Panc1 (cell line): ENCODE measurements at regions not wholly inside any gene's neighbourhood (a gene's known extent, or its start where the extent isn't known, plus 50 kb on each side); places are given as distances from the start of the nearest gene placed in this dataset.

Source experiments
- ATAC-seq: fragments of 200-7000 bp; cut with Tn5 transposase; 2 replicates; pipeline ENCODE4 v1.9.1; 2020; ENCODE audit warnings: mild to moderate bottlenecking, moderate library complexity
- BruUV-seq: library from RNA; stranded (reverse); fragments of 400-500 nt; replicated peaks from 2 replicates; lab custom pipeline; 2021; lab: Mats Ljungman, UMichigan
- CTCF ChIA-PET: fragments of 300-600 bp; sonication (Branson Sonifier 250); formaldehyde crosslinking; loops from one replicate; lab custom pipeline; 2022; ENCODE audit warnings: antibody characterized with exemption; lab: Charles Lee
- POLR2A ChIA-PET: fragments of 300-600 bp; sonication (Branson Sonifier 250); formaldehyde crosslinking; loops from one replicate; lab custom pipeline; 2022; ENCODE audit warnings: antibody characterized with exemption; lab: Charles Lee
- DNase-seq: peaks from one replicate; pipeline ENCODE4 v3.0.0-alpha.2; 2010; ENCODE audit warnings: low read depth, low spot score
- H3K27ac ChIP-seq: 2 replicates; pipeline ENCODE4 v1.5.1; 2011; ENCODE audit warnings: mild to moderate bottlenecking, low read length, inconsistent platforms
- H3K27me3 ChIP-seq: fragments of 200-500 bp; sonication (Bioruptor generic); 2 replicates; pipeline ENCODE4 v1.6.0; 2014; ENCODE audit warnings: low read length, inconsistent platforms; ENCODE audit not compliant: control insufficient read depth, insufficient read depth
- H3K36me3 ChIP-seq: fragments of 200-500 bp; sonication (Bioruptor generic); 2 replicates; pipeline ENCODE4 v1.5.1; 2014; ENCODE audit warnings: inconsistent platforms, mild to moderate bottlenecking, low read length, moderate library complexity; ENCODE audit not compliant: control insufficient read depth, insufficient read depth
- H3K4me1 ChIP-seq: 2 replicates; pipeline ENCODE4 v1.5.1; 2011; ENCODE audit warnings: inconsistent platforms, mild to moderate bottlenecking, low read length, moderate library complexity; ENCODE audit not compliant: control insufficient read depth, insufficient read depth
- H3K4me3 ChIP-seq, 2 experiments: 2 replicates each; pipeline ENCODE4 v1.5.1; 2011 to 2012; ENCODE audit warnings: low read depth in 2 of 2, low read length in 2 of 2, mild to moderate bottlenecking in 2 of 2, inconsistent platforms in 1 of 2, moderate library complexity in 1 of 2
- H3K9me3 ChIP-seq: fragments of 200-500 bp; sonication (Bioruptor generic); 2 replicates; pipeline ENCODE4 v1.5.1; 2014; ENCODE audit warnings: low read depth, mild to moderate bottlenecking, inconsistent platforms, low read length, moderate library complexity; ENCODE audit not compliant: control insufficient read depth, insufficient read depth
- POLR2AphosphoS5 ChIP-seq: IDR thresholded peaks from 2 replicates; pipeline ENCODE4 v1.6.1; 2012; ENCODE audit warnings: mild to moderate bottlenecking, low read depth, low read length, moderate library complexity
- SIN3A ChIP-seq: IDR thresholded peaks from 2 replicates; pipeline ENCODE4 v1.6.1; 2012; ENCODE audit warnings: low read depth, mild to moderate bottlenecking, low read length, moderate library complexity, borderline replicate concordance; ENCODE audit not compliant: insufficient read depth
- TCF7L2 ChIP-seq: IDR thresholded peaks from 2 replicates; pipeline ENCODE4 v1.6.1; 2011; ENCODE audit warnings: mild to moderate bottlenecking, low read depth, low read length, inconsistent platforms
- in situ Hi-C: cut with HindIII; loops from 2 replicates; pipeline ENCODE4 v1.10.0; 2016; ENCODE audit warnings: low sequenced_read_pairs, low pct_unique_long_range_greater_than_20kb
- intact Hi-C: fragments of 100-400 bp; cut with micrococcal nuclease; formaldehyde crosslinking; loops from one replicate; pipeline ENCODE4 v1.10.0; 2022; ENCODE audit not compliant: unreplicated experiment
- TF ChIP-seq, protein P1 (sequence below), 2 experiments: IDR thresholded peaks; 2 replicates each; pipeline ENCODE4 v1.6.1; 2011 to 2012; ENCODE audit warnings: low read depth in 2 of 2, control low read depth in 1 of 2, low read length in 1 of 2, mild to moderate bottlenecking in 1 of 2, moderate library complexity in 1 of 2; ENCODE audit not compliant: insufficient read depth in 1 of 2
- TF ChIP-seq, protein P2 (sequence below): fragments of 450-650 bp; IDR thresholded peaks from 2 replicates; pipeline ENCODE4 v1.5.1; 2017; ENCODE audit warnings: mild to moderate bottlenecking

DNA sequence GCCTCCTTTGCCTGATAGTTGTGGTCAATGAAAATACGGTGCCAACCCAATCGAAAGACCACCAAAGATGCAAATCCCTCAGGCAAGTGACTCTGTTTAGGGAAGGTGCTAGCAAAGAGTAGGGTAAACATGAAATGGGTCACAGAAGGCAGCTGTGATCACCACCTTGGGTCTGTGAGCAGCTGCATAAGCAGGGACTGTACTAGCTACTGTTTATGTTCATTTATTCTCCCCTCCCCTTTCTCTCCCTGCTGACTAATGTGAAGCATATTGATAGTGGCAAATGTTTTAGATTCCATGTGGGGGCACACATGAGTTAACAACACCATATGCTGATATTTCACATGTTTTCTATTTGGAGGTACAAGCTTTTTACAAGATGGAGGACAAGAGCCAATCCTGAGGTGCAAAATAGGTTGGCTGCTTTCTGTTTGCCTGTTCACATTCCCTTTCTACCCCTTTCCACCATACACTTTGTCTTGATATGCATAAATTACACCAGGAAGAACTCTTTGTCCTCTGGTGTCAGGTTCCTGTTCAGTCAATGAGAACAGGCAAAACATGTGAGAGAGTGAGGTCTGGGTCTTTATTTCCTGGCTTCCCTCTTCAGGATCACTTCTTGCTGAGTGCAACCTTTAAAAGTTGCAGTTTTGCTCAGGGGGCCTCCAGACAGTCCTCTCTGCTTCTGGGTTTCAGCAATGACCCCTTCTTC, 71.1 kb downstream of the AVPR1A start:
- Histone ChIP-seq H3K4me3 (no peak overlapping the region), H3K27me3 (no peaks in the 10 kb centered on the region; the same call in 1 of the 2 replicates), H3K27ac (no peak overlapping the region), H3K4me1 (no peaks in the 10 kb centered on the region), H3K9me3 (no peaks in the 10 kb centered on the region), H3K36me3 (no peaks in the 10 kb centered on the region)
- ChIA-PET CTCF (no interaction called here), POLR2A (no interaction called here)
- intact Hi-C loops = no loop called here
- no TSS peak for BruUV-seq
- no peak for DNase-seq
- no peak for ATAC-seq
- in situ Hi-C loops = no loop called here
- no peak for TF ChIP-seq SIN3A

DNA sequence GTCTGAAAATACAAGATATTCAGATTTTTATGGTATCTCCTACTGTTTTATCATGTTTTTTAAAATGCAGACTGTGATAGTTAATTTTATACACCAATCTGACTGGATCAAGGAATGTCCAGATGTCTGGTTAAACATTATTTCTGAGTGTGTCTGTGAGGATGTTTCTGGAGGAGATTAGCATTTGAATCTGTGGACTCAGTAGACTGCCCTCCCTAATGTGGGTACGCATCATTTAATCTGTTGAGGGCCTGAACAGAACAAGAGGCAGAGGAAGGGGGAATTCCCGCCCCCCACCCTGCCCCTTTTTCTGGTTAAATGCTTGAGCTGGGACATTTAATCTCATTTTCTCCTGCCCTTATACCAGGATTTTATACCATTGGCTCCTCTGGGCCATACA, 72.1 kb downstream of the AVPR1A start:
- POLR2A ChIA-PET = interaction anchor here (0.6 kb wide), 1 partner anchor 10 kb away, joined by 4 read pairs; no protein-coding TSS in a partner anchor
- Histone ChIP-seq H3K27me3 (no peaks in the 10 kb centered on the region; the same call in 1 of the 2 replicates), H3K4me1 (no peaks in the 10 kb centered on the region), H3K36me3 (no peaks in the 10 kb centered on the region), H3K9me3 (no peaks in the 10 kb centered on the region), H3K27ac (no peak overlapping the region), H3K4me3 (no peak overlapping the region)
- DNase-seq = no peak
- TF ChIP-seq POLR2AphosphoS5 (no peak), TCF7L2 (no peak)
- BruUV-seq = no TSS peak
- ATAC-seq = no peak
- CTCF ChIA-PET = no interaction called here
- intact Hi-C loops = no loop called here
- in situ Hi-C loops = no loop called here

DNA sequence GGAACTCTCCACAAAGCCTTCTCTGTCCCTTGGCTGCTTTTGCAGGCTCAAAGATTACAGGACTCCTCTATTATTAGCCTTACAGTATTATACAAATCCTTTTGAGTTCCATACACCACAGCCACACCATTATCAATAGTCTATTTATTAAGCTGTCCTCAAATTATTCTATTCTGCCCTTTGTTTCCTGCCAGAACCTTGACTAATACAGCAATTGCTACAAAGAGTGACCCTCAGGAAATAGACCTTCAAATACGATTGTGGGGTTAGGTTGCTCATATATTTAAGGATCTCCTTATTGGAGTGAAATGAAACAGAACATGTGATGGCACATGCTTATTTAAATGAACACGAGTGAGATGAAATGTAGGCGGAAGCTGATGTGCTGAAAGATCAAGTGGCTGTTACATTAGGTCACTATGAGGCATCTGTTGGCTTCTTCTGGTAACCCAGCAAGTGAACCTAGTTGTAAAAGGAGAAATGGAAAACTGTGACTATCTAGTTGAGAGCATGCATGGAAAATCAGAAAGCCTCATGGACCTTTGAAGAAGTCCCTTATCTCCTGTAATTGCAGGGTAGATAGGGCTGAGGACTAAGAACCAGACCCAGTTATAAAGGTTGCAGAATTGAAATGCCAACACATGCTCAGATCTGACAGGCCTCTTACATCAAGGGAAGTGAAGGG, 75.5 kb downstream of the AVPR1A start:
- in situ Hi-C loops = no loop called here
- ChIA-PET CTCF (no interaction called here), POLR2A (interaction anchor here (0.6 kb wide), 1 partner anchor 417 kb away, joined by 6 read pairs; no protein-coding TSS in a partner anchor)
- Histone ChIP-seq H3K27me3 (no peaks in the 10 kb centered on the region), H3K36me3 (no peaks in the 10 kb centered on the region; the same call in 1 of the 2 replicates), H3K4me1 (no peaks in the 10 kb centered on the region), H3K27ac (no peak overlapping the region), H3K4me3 (no peak overlapping the region), H3K9me3 (no peaks in the 10 kb centered on the region)
- BruUV-seq = no TSS peak
- ATAC-seq (no peak), DNase-seq (no peak)
- TF ChIP-seq, protein P1, sequence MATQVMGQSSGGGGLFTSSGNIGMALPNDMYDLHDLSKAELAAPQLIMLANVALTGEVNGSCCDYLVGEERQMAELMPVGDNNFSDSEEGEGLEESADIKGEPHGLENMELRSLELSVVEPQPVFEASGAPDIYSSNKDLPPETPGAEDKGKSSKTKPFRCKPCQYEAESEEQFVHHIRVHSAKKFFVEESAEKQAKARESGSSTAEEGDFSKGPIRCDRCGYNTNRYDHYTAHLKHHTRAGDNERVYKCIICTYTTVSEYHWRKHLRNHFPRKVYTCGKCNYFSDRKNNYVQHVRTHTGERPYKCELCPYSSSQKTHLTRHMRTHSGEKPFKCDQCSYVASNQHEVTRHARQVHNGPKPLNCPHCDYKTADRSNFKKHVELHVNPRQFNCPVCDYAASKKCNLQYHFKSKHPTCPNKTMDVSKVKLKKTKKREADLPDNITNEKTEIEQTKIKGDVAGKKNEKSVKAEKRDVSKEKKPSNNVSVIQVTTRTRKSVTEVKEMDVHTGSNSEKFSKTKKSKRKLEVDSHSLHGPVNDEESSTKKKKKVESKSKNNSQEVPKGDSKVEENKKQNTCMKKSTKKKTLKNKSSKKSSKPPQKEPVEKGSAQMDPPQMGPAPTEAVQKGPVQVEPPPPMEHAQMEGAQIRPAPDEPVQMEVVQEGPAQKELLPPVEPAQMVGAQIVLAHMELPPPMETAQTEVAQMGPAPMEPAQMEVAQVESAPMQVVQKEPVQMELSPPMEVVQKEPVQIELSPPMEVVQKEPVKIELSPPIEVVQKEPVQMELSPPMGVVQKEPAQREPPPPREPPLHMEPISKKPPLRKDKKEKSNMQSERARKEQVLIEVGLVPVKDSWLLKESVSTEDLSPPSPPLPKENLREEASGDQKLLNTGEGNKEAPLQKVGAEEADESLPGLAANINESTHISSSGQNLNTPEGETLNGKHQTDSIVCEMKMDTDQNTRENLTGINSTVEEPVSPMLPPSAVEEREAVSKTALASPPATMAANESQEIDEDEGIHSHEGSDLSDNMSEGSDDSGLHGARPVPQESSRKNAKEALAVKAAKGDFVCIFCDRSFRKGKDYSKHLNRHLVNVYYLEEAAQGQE (IDR thresholded peaks at IDR 0.05; ENCODE audit: insufficient read depth in 1 of 2, low read depth in 2 of 2, low read length in 1 of 2) = no peak
- no peak for TF ChIP-seq POLR2AphosphoS5
- TF ChIP-seq, protein P2, sequence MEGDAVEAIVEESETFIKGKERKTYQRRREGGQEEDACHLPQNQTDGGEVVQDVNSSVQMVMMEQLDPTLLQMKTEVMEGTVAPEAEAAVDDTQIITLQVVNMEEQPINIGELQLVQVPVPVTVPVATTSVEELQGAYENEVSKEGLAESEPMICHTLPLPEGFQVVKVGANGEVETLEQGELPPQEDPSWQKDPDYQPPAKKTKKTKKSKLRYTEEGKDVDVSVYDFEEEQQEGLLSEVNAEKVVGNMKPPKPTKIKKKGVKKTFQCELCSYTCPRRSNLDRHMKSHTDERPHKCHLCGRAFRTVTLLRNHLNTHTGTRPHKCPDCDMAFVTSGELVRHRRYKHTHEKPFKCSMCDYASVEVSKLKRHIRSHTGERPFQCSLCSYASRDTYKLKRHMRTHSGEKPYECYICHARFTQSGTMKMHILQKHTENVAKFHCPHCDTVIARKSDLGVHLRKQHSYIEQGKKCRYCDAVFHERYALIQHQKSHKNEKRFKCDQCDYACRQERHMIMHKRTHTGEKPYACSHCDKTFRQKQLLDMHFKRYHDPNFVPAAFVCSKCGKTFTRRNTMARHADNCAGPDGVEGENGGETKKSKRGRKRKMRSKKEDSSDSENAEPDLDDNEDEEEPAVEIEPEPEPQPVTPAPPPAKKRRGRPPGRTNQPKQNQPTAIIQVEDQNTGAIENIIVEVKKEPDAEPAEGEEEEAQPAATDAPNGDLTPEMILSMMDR = no peak
- intact Hi-C loops = no loop called here
